Progenitor cell of endocrine pancreas (in vitro differentiated cells): ENCODE measurements at regions not wholly inside any gene's neighbourhood (a gene's known extent, or its start where the extent isn't known, plus 50 kb on each side); places are given as distances from the start of the nearest gene placed in this dataset.

Source experiments
- DNase-seq: peaks from one replicate; pipeline ENCODE4 v3.0.0; 2021; ENCODE audit warnings: low spot score; ENCODE audit not compliant: unreplicated experiment
- H3K27ac Mint-ChIP-seq: 2 replicates; pipeline ENCODE4 v1.8.0; 2021; ENCODE audit warnings: mild to moderate bottlenecking, moderate library complexity, mixed read lengths
- H3K27me3 Mint-ChIP-seq: 2 replicates; pipeline ENCODE4 v1.8.0; 2021; ENCODE audit warnings: mixed read lengths
- H3K36me3 Mint-ChIP-seq: 2 replicates; pipeline ENCODE4 v1.8.0; 2022; ENCODE audit warnings: mixed read lengths; ENCODE audit not compliant: insufficient read depth
- H3K4me1 Mint-ChIP-seq: 2 replicates; pipeline ENCODE4 v1.8.0; 2021; ENCODE audit warnings: low read depth, mixed read lengths
- H3K4me3 Mint-ChIP-seq: 2 replicates; pipeline ENCODE4 v1.8.0; 2021; ENCODE audit warnings: low read depth, mild to moderate bottlenecking, moderate library complexity, mixed read lengths
- H3K9me3 Mint-ChIP-seq: 2 replicates; pipeline ENCODE4 v1.8.0; 2021; ENCODE audit warnings: low read depth, mixed read lengths
- CTCF ChIP-seq: fragments of 200-600 bp; sonication (generic); IDR thresholded peaks from one replicate; pipeline ENCODE4 v1.5.0; 2021; ENCODE audit warnings: antibody characterized with exemption, mild to moderate bottlenecking; ENCODE audit not compliant: unreplicated experiment

GRCh38 chr20:22429175-22430153 is 154.9 kb downstream of the FOXA2 start:
- Mint-ChIP-seq H3K36me3 (no peaks in the 10 kb centered on the region), H3K4me1 (peaks cover 59% of the 10 kb centered on the region), H3K27me3 (no peaks in the 10 kb centered on the region), H3K9me3 (no peaks in the 10 kb centered on the region), H3K27ac (peak overlapping the region; percentile 88), H3K4me3 (peak overlapping the region; percentile 45)
- no peak for DNase-seq
- TF ChIP-seq CTCF, result no peak

GRCh38 chr20:22428051-22428450 is 156.3 kb downstream of the FOXA2 start:
- no peaks in the 10 kb centered on the region for H3K9me3 Mint-ChIP-seq
- H3K4me3 Mint-ChIP-seq, result no peak overlapping the region
- no peaks in the 10 kb centered on the region for H3K27me3 Mint-ChIP-seq
- H3K36me3 Mint-ChIP-seq, result no peaks in the 10 kb centered on the region
- TF ChIP-seq CTCF, result no peak
- peaks cover 67% of the 10 kb centered on the region for H3K4me1 Mint-ChIP-seq
- no peak overlapping the region for H3K27ac Mint-ChIP-seq
- DNase-seq, result no peak

GRCh38 chr20:22426772-22427171 is 157.6 kb downstream of the FOXA2 start:
- H3K4me3 Mint-ChIP-seq, result no peak overlapping the region
- no peaks in the 10 kb centered on the region for H3K27me3 Mint-ChIP-seq
- DNase-seq, result no peak
- H3K36me3 Mint-ChIP-seq, result no peaks in the 10 kb centered on the region
- peaks cover 58% of the 10 kb centered on the region for H3K4me1 Mint-ChIP-seq
- H3K27ac Mint-ChIP-seq, result no peak overlapping the region
- no peaks in the 10 kb centered on the region for H3K9me3 Mint-ChIP-seq
- no peak for TF ChIP-seq CTCF

GRCh38 chr20:22425344-22426295 is 158.8 kb downstream of the FOXA2 start:
- no peak for TF ChIP-seq CTCF
- H3K27ac Mint-ChIP-seq, result peak overlapping the region; percentile 76
- H3K9me3 Mint-ChIP-seq, result no peaks in the 10 kb centered on the region
- H3K4me1 Mint-ChIP-seq, result peaks cover 53% of the 10 kb centered on the region
- DNase-seq, result no peak
- no peaks in the 10 kb centered on the region for H3K36me3 Mint-ChIP-seq
- H3K4me3 Mint-ChIP-seq, result no peak overlapping the region
- H3K27me3 Mint-ChIP-seq, result no peaks in the 10 kb centered on the region
